HG03103 (cell line): ENCODE measurements at regions not wholly inside any gene's neighbourhood (a gene's known extent, or its start where the extent isn't known, plus 50 kb on each side); places are given as distances from the start of the nearest gene placed in this dataset.

Source experiments
- ATAC-seq: cut with Tn5 transposase; IDR thresholded peaks from one replicate; pipeline ENCODE4 v1.9.1; 2021; ENCODE audit warnings: low read depth; ENCODE audit not compliant: unreplicated experiment

GRCh38 chr13:90746230-90746629 lies 601.3 kb upstream of the MIR17HG start:
- no peak for ATAC-seq

GRCh38 chr13:90750021-90750420 lies 597.5 kb upstream of the MIR17HG start:
- no peak for ATAC-seq

GRCh38 chr13:90751026-90751425 lies 596.5 kb upstream of the MIR17HG start:
- ATAC-seq: no peak

- no peak for ATAC-seq
These were observed 595.4 kb upstream of the MIR17HG start for GRCh38 chr13:90752070-90752469.

GRCh38 chr13:90757127-90757680 lies 590.3 kb upstream of the MIR17HG start:
- ATAC-seq: no peak

- ATAC-seq: no peak
These were observed 586.8 kb upstream of the MIR17HG start for GRCh38 chr13:90760639-90761038.

GRCh38 chr13:90763476-90764150 lies 583.9 kb upstream of the MIR17HG start:
- no peak for ATAC-seq

- ATAC-seq: no peak
These were observed 581.0 kb upstream of the MIR17HG start for GRCh38 chr13:90766386-90766902.

- ATAC-seq: no peak
These were observed 579.4 kb upstream of the MIR17HG start for GRCh38 chr13:90768116-90768515.

GRCh38 chr13:90769387-90769786 lies 578.1 kb upstream of the MIR17HG start:
- ATAC-seq: no peak

GRCh38 chr13:90770334-90770733 lies 577.2 kb upstream of the MIR17HG start:
- no peak for ATAC-seq

GRCh38 chr13:90773681-90774080 lies 573.8 kb upstream of the MIR17HG start:
- ATAC-seq: no peak

- no peak for ATAC-seq
These were observed 571.3 kb upstream of the MIR17HG start for GRCh38 chr13:90776051-90776748.

GRCh38 chr13:90783273-90783672 lies 564.2 kb upstream of the MIR17HG start:
- ATAC-seq: no peak

- ATAC-seq: no peak
These were observed 560.5 kb upstream of the MIR17HG start for GRCh38 chr13:90787007-90787406.

GRCh38 chr13:90792335-90792734 lies 555.2 kb upstream of the MIR17HG start:
- no peak for ATAC-seq

- ATAC-seq: no peak
These were observed 554.1 kb upstream of the MIR17HG start for GRCh38 chr13:90793261-90793820.

- no peak for ATAC-seq
These were observed 551.0 kb upstream of the MIR17HG start for GRCh38 chr13:90796474-90796873.

- ATAC-seq: no peak
These were observed 550.2 kb upstream of the MIR17HG start for GRCh38 chr13:90797335-90797734.

- ATAC-seq: no peak
These were observed 549.1 kb upstream of the MIR17HG start for GRCh38 chr13:90798381-90798780.

- no peak for ATAC-seq
These were observed 547.3 kb upstream of the MIR17HG start for GRCh38 chr13:90800082-90800746.
